IMR-90 (cell line): ENCODE measurements at regions not wholly inside any gene's neighbourhood (a gene's known extent, or its start where the extent isn't known, plus 50 kb on each side); places are given as distances from the start of the nearest gene placed in this dataset.

Experiments used
- ATAC-seq: fragments of 200-7000 bp; cut with Tn5 transposase; 2 replicates; pipeline ENCODE4 v1.9.1; 2020; ENCODE audit warnings: low read depth, mild to moderate bottlenecking, moderate library complexity
- BruUV-seq: library from RNA; stranded (reverse); fragments of 400-500 nt; replicated peaks from 2 replicates; lab custom pipeline; 2021; lab: Mats Ljungman, UMichigan
- CTCF ChIA-PET: fragments of 300-600 bp; formaldehyde crosslinking; extraction: SDS; loops from one replicate; lab custom pipeline; 2021; ENCODE audit warnings: antibody characterized with exemption; lab: Yijun Ruan, JAX
- POLR2A ChIA-PET: fragments of 300-600 bp; sonication (Branson Sonifier 250); formaldehyde crosslinking; loops from one replicate; lab custom pipeline; 2022; ENCODE audit warnings: antibody characterized with exemption; ENCODE audit not compliant: unreplicated experiment; lab: Charles Lee
- DNase-seq: peaks from one replicate; pipeline ENCODE4 v3.0.0; 2013
- H2AFZ ChIP-seq: replicated peaks from 2 replicates; pipeline ENCODE3; 2013; ENCODE audit warnings: low read length, mild to moderate bottlenecking; ENCODE audit not compliant: poor library complexity
- H2AK5ac ChIP-seq: 2 replicates; pipeline ENCODE4 v1.6.1; 2013; ENCODE audit warnings: low read depth, low read length, inconsistent platforms
- H2AK9ac ChIP-seq: replicated peaks from 2 replicates; pipeline ENCODE3; 2013; ENCODE audit warnings: mild to moderate bottlenecking, low read depth, low read length, moderate library complexity; ENCODE audit not compliant: poor library complexity
- H2BK120ac ChIP-seq: 2 replicates; pipeline ENCODE4 v1.6.1; 2013; ENCODE audit warnings: low read depth, low read length, inconsistent platforms
- H2BK15ac ChIP-seq: 3 replicates; pipeline ENCODE4 v1.6.1; 2013; ENCODE audit warnings: low read depth, low read length, inconsistent platforms
- H2BK20ac ChIP-seq: 2 replicates; pipeline ENCODE4 v1.6.1; 2013; ENCODE audit warnings: low read depth, mild to moderate bottlenecking, inconsistent platforms, low read length, moderate library complexity
- H2BK5ac ChIP-seq: 2 replicates; pipeline ENCODE4 v1.6.1; 2013; ENCODE audit warnings: mild to moderate bottlenecking, low read depth, low read length, inconsistent platforms; ENCODE audit not compliant: poor library complexity, severe bottlenecking
- H3K14ac ChIP-seq: replicated peaks from 2 replicates; pipeline ENCODE4 v1.6.1; 2013; ENCODE audit warnings: low read depth, low read length, inconsistent platforms
- H3K18ac ChIP-seq: 2 replicates; pipeline ENCODE4 v1.6.1; 2013; ENCODE audit warnings: low read depth, low read length, control low read depth
- H3K23ac ChIP-seq: 2 replicates; pipeline ENCODE4 v1.6.1; 2013; ENCODE audit warnings: low read depth, low read length, inconsistent platforms
- H3K27ac ChIP-seq: 2 replicates; pipeline ENCODE4 v1.5.1; 2013; ENCODE audit warnings: mild to moderate bottlenecking, control low read depth, low read length; ENCODE audit not compliant: insufficient read depth
- H3K27me3 ChIP-seq: 2 replicates; pipeline ENCODE4 v1.6.1; 2013; ENCODE audit warnings: low read length; ENCODE audit not compliant: control insufficient read depth, insufficient read depth
- H3K36me3 ChIP-seq: 2 replicates; pipeline ENCODE4 v1.6.1; 2013; ENCODE audit warnings: low read length, mixed read lengths; ENCODE audit not compliant: control insufficient read depth, insufficient read depth
- H3K4ac ChIP-seq: 2 replicates; pipeline ENCODE4 v1.6.1; 2013; ENCODE audit warnings: low read depth, low read length, inconsistent platforms
- H3K4me1 ChIP-seq: 2 replicates; pipeline ENCODE4 v1.6.1; 2013; ENCODE audit warnings: low read length, mixed read lengths; ENCODE audit not compliant: control insufficient read depth, insufficient read depth
- H3K4me2 ChIP-seq: 2 replicates; pipeline ENCODE4 v1.6.1; 2013; ENCODE audit warnings: low read depth, mild to moderate bottlenecking, control low read depth, low read length, moderate library complexity
- H3K4me3 ChIP-seq: 2 replicates; pipeline ENCODE4 v1.5.1; 2013; ENCODE audit warnings: low read depth, mild to moderate bottlenecking, control low read depth, low read length, moderate library complexity; ENCODE audit not compliant: insufficient read depth
- H3K56ac ChIP-seq: 2 replicates; pipeline ENCODE4 v1.6.1; 2013; ENCODE audit warnings: low read length, inconsistent platforms; ENCODE audit not compliant: insufficient read depth; ENCODE audit errors: extremely low read depth
- H3K79me1 ChIP-seq, 2 experiments: 2 replicates each; pipeline ENCODE4 v1.6.1; 2013; ENCODE audit warnings: low read length in 2 of 2, inconsistent platforms in 1 of 2, low read depth in 1 of 2
- H3K9ac ChIP-seq: 2 replicates; pipeline ENCODE4 v1.6.1; 2013; ENCODE audit warnings: low read depth, low read length, control low read depth
- H3K9me1 ChIP-seq: 2 replicates; pipeline ENCODE4 v1.6.1; 2013; ENCODE audit warnings: low read length, inconsistent platforms; ENCODE audit not compliant: insufficient read depth
- H3K9me3 ChIP-seq: 2 replicates; pipeline ENCODE4 v1.6.1; 2013; ENCODE audit warnings: low read length; ENCODE audit not compliant: control insufficient read depth, insufficient read depth
- H4K20me1 ChIP-seq: 2 replicates; pipeline ENCODE4 v1.6.1; 2013; ENCODE audit warnings: low read length, inconsistent platforms; ENCODE audit not compliant: insufficient read depth
- H4K5ac ChIP-seq: 2 replicates; pipeline ENCODE4 v1.6.1; 2013; ENCODE audit warnings: mild to moderate bottlenecking, low read depth, low read length, control low read depth
- H4K8ac ChIP-seq, 2 experiments: 2 replicates each; pipeline ENCODE4 v1.6.1; 2013; ENCODE audit warnings: low read depth in 2 of 2, low read length in 2 of 2, control low read depth in 1 of 2, inconsistent platforms in 1 of 2
- H4K91ac ChIP-seq: 2 replicates; pipeline ENCODE4 v1.6.1; 2013; ENCODE audit warnings: low read depth, low read length, inconsistent platforms; ENCODE audit not compliant: insufficient read depth
- BHLHE40 ChIP-seq: fragments of 150-350 bp; IDR thresholded peaks from 2 replicates; pipeline ENCODE4 v1.6.1; 2016; ENCODE audit warnings: mild to moderate bottlenecking, low read depth, low read length
- CEBPB ChIP-seq: IDR thresholded peaks from 2 replicates; pipeline ENCODE4 v1.6.1; 2012; ENCODE audit warnings: low read depth, low read length, improper control_type of control experiment
- CHD1 ChIP-seq: IDR thresholded peaks from 2 replicates; pipeline ENCODE4 v1.6.1; 2012; ENCODE audit warnings: low read depth, low read length, improper control_type of control experiment
- MAZ ChIP-seq: IDR thresholded peaks from 2 replicates; pipeline ENCODE4 v1.6.1; 2012; ENCODE audit warnings: low read depth, mild to moderate bottlenecking, low read length, improper control_type of control experiment, moderate library complexity, borderline replicate concordance
- NFE2L2 ChIP-seq: fragments of 150-350 bp; IDR thresholded peaks from 2 replicates; pipeline ENCODE4 v1.6.1; 2016; ENCODE audit warnings: low read depth, mild to moderate bottlenecking, low read length
- POLR2A ChIP-seq: IDR thresholded peaks from 2 replicates; pipeline ENCODE4 v1.6.1; 2012; ENCODE audit warnings: mild to moderate bottlenecking, low read depth, low read length
- RAD21 ChIP-seq: IDR thresholded peaks from 2 replicates; pipeline ENCODE4 v1.6.1; 2012; ENCODE audit warnings: low read length, improper control_type of control experiment
- RCOR1 ChIP-seq: IDR thresholded peaks from 2 replicates; pipeline ENCODE4 v1.6.1; 2012; ENCODE audit warnings: mild to moderate bottlenecking, low read length, improper control_type of control experiment; ENCODE audit not compliant: insufficient replicate concordance
- SMC3 ChIP-seq: fragments of 150-350 bp; IDR thresholded peaks from 2 replicates; pipeline ENCODE4 v1.6.1; 2016; ENCODE audit warnings: low read depth, mild to moderate bottlenecking, antibody characterized with exemption, low read length, moderate library complexity
- WGBS, 2 experiments: methylation state at CpG; one replicate each; pipeline versions ENCODE4 v1.1.5 to v1.1.7; 2013; ENCODE audit warnings: missing lambda C conversion rate in 2 of 2; ENCODE audit not compliant: insufficient read length in 1 of 2; ENCODE audit errors: extremely low coverage in 2 of 2; 5-methylcytosine and 5-hydroxymethylcytosine counted together
- dilution Hi-C: fragments of 300-500 bp; cut with HindIII; formaldehyde crosslinking; loops from one replicate; pipeline ENCODE4 v1.14.3; 2018; ENCODE audit warnings: low sequenced_read_pairs; ENCODE audit not compliant: unreplicated experiment
- in situ Hi-C: fragments of 300-500 bp; cut with MboI; formaldehyde crosslinking; loops from 3 replicates; pipeline ENCODE4 v1.14.3; 2019; ENCODE audit warnings: low sequenced_read_pairs, inconsistent platforms, mixed read lengths
- intact Hi-C: fragments of 100-400 bp; cut with micrococcal nuclease; formaldehyde crosslinking; loops from 2 replicates; pipeline ENCODE4 v1.10.0; 2022
- TF ChIP-seq, protein P1 (sequence below): fragments of 150-350 bp; IDR thresholded peaks from 2 replicates; pipeline ENCODE4 v1.6.1; 2016; ENCODE audit warnings: low read depth, mild to moderate bottlenecking, low read length, moderate library complexity, borderline replicate concordance
- TF ChIP-seq, protein P2 (sequence below): fragments of 150-350 bp; IDR thresholded peaks from 2 replicates; pipeline ENCODE4 v1.6.1; 2017; ENCODE audit warnings: mild to moderate bottlenecking, antibody characterized with exemption, low read length, low read depth
- TF ChIP-seq, protein P3 (sequence below): conservative IDR thresholded peaks from 2 replicates; pipeline ENCODE4 v1.5.1; 2012; ENCODE audit warnings: mild to moderate bottlenecking, low read depth, low read length, improper control_type of control experiment

DNA sequence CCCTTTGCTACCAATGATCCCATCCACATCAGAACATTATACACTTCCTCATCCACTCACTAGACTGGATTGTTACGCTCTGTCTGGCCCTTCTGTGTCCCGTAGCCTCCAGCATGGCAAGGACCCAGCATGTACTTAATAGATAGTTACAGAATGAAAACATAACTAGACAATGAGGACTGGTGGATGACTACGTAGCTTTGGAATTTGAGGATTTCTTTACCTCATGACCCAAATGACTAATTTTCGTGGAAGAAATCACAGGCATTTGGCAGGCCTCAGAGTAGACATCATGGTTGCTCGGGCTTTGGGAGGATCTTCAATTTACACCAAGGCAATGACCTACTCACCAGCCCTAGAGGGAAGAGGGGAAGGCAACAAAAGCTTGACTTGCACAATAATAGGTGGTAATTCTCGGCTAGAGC, 299.8 kb downstream of the TLE1 start (continued):
- TF ChIP-seq CEBPB = peak; percentile 85
- TF ChIP-seq, protein P1, sequence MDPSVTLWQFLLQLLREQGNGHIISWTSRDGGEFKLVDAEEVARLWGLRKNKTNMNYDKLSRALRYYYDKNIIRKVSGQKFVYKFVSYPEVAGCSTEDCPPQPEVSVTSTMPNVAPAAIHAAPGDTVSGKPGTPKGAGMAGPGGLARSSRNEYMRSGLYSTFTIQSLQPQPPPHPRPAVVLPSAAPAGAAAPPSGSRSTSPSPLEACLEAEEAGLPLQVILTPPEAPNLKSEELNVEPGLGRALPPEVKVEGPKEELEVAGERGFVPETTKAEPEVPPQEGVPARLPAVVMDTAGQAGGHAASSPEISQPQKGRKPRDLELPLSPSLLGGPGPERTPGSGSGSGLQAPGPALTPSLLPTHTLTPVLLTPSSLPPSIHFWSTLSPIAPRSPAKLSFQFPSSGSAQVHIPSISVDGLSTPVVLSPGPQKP = no peak

DNA sequence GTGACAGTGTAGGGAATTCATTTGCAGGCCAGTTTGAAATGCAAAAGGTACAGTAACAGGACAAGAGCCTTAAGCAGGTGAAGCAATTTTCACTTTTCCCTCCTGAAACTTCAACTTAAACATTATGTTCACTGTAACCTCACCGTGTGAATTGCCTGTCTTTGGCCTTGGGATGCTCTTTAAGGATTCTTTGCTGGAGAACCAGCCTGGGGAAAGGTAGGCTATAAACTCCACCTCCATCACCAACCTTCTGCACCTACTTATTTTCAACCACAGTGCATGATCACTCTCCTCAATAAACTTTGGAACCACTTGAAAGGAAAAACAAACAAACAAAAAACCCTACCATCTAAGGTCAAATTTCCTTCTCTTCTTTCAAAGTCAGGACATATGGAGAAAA, 300.5 kb downstream of the TLE1 start:
- ChIA-PET POLR2A (no interaction called here), CTCF (interaction anchor here (0.6 kb wide), 1 partner anchor 252 kb away, joined by 3 read pairs; no protein-coding TSS in a partner anchor)
- H4K20me1 ChIP-seq = no peaks in the 10 kb centered on the region
- H3K9me1 ChIP-seq = peaks cover 7% of the 10 kb centered on the region
- peak overlapping the region; percentile 14 to 79; a peak in 3 of 4 replicates for H4K8ac ChIP-seq
- H3K9me3 ChIP-seq = no peaks in the 10 kb centered on the region
- ATAC-seq (no peak), DNase-seq (no peak)
- WGBS, 2 experiments = no CpG with 5 or more reads among the region's 1 CpG
- no peaks in the 10 kb centered on the region for H3K27me3 ChIP-seq
- peaks cover 15% of the 10 kb centered on the region for H3K4me1 ChIP-seq
- H3K14ac ChIP-seq = peak overlapping the region; percentile 91
- no peak overlapping the region for H2AFZ ChIP-seq
- no peak overlapping the region for H2AK9ac ChIP-seq
- H3K27ac ChIP-seq = no peak overlapping the region
- peak overlapping the region; percentile 95 for H3K4ac ChIP-seq
- dilution Hi-C loops (no loop called here), in situ Hi-C loops (no loop called here), intact Hi-C loops (loop anchor here (2.0 kb wide), 2 partner anchors 42 to 298 kb away; no protein-coding TSS in a partner anchor)
- no TSS peak for BruUV-seq
- peak overlapping the region; percentile 67; the same call in 1 of the 2 replicates for H4K5ac ChIP-seq
- peak overlapping the region; percentile 0; the same call in 1 of the 2 replicates for H3K4me2 ChIP-seq
- H3K9ac ChIP-seq = no peak overlapping the region
- H2BK20ac ChIP-seq = peak overlapping the region; percentile 96
- TF ChIP-seq SMC3 (no peak), RCOR1 (no peak), RAD21 (no peak), CHD1 (no peak), POLR2A (no peak), NFE2L2 (no peak), BHLHE40 (no peak), MAZ (no peak)
- TF ChIP-seq, protein P2, sequence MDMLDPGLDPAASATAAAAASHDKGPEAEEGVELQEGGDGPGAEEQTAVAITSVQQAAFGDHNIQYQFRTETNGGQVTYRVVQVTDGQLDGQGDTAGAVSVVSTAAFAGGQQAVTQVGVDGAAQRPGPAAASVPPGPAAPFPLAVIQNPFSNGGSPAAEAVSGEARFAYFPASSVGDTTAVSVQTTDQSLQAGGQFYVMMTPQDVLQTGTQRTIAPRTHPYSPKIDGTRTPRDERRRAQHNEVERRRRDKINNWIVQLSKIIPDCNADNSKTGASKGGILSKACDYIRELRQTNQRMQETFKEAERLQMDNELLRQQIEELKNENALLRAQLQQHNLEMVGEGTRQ = no peak
- TF ChIP-seq, protein P3, sequence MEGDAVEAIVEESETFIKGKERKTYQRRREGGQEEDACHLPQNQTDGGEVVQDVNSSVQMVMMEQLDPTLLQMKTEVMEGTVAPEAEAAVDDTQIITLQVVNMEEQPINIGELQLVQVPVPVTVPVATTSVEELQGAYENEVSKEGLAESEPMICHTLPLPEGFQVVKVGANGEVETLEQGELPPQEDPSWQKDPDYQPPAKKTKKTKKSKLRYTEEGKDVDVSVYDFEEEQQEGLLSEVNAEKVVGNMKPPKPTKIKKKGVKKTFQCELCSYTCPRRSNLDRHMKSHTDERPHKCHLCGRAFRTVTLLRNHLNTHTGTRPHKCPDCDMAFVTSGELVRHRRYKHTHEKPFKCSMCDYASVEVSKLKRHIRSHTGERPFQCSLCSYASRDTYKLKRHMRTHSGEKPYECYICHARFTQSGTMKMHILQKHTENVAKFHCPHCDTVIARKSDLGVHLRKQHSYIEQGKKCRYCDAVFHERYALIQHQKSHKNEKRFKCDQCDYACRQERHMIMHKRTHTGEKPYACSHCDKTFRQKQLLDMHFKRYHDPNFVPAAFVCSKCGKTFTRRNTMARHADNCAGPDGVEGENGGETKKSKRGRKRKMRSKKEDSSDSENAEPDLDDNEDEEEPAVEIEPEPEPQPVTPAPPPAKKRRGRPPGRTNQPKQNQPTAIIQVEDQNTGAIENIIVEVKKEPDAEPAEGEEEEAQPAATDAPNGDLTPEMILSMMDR = no peak
- H3K4me3 ChIP-seq = no peak overlapping the region
- peak overlapping the region; percentile 81 for H2BK5ac ChIP-seq
- H3K56ac ChIP-seq = peak overlapping the region; percentile 53; the same call in 1 of the 2 replicates
- H3K79me1 ChIP-seq = no peaks in the 10 kb centered on the region
- peak overlapping the region; percentile 88; the same call in 1 of the 2 replicates for H3K23ac ChIP-seq
- H3K18ac ChIP-seq = peak overlapping the region; percentile 60; the same call in 1 of the 2 replicates
- no peaks in the 10 kb centered on the region for H3K36me3 ChIP-seq
- peak overlapping the region; percentile 63; the same call in 1 of the 2 replicates for H2AK5ac ChIP-seq
- H2BK120ac ChIP-seq = peak overlapping the region; percentile 96
- peak overlapping the region; percentile 74 for H4K91ac ChIP-seq
- peak overlapping the region; percentile 74; the same call in 2 of the 3 replicates for H2BK15ac ChIP-seq
